ENCODE measurements at regions not wholly inside any gene's neighbourhood (a gene's known extent, or its start where the extent isn't known, plus 50 kb on each side); places are given as distances from the start of the nearest gene placed in this dataset.

- DNase-seq, result no peak
- ATAC-seq, result no peak
- TF ChIP-seq CTCF (IDR thresholded peaks at IDR 0.05), result no peak
Observed at GRCh38 chr6:4554645-4555044, 221.6 kb upstream of the CDYL start.

DNA sequence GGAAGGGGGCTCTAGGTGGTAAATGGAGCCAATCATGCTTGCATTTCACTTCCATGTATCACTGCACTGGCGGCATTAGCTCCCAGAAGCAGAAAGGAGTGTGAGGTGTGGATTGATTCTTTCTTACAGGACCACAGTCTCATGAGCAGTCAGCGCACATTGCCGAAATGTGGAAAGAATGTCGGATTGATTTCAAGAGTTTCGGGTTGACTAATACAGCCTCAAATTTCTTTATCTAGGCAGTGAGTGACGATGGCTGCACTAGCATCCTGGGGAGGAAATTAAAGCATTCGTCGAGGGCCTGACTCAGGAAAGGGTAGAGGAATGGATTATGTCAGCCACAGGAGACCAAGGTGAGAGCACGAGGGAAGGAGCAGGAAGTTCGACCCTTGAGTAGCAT, 222.8 kb upstream of the CDYL start:
- no peaks in the 10 kb centered on the region for H3K9me3 ChIP-seq
- H3K36me3 ChIP-seq, result no peaks in the 10 kb centered on the region
- TF ChIP-seq CTCF (IDR thresholded peaks at IDR 0.05), result no peak
- peaks cover 0 to 4% (median 0%) of the 10 kb centered on the region in 7 donors for H3K27me3 ChIP-seq
- 53 to 60% methylated on average over 10 of the region's 10 CpGs for WGBS, 2 donors
- H3K27ac ChIP-seq, result no peak overlapping the region
- H3K4me3 ChIP-seq, result no peak overlapping the region
- intact Hi-C loops (cut with DNase I), result no loop called here
- ATAC-seq (no peak), DNase-seq (no peak)
- no peaks in the 10 kb centered on the region for H3K4me1 ChIP-seq

More at GRCh38 chr6:4554645-4555044, 221.6 kb upstream of the CDYL start:
- H3K4me3 ChIP-seq, result no peak overlapping the region
- peaks cover 0 to 4% (median 0%) of the 10 kb centered on the region in 7 donors for H3K27me3 ChIP-seq
- H3K36me3 ChIP-seq, result no peaks in the 10 kb centered on the region
- H3K27ac ChIP-seq, result no peak overlapping the region
- no peaks in the 10 kb centered on the region for H3K4me1 ChIP-seq
- intact Hi-C loops (cut with DNase I), result no loop called here
- H3K9me3 ChIP-seq, result no peaks in the 10 kb centered on the region

GRCh38 chr6:4550227-4550597, 226.0 kb upstream of the CDYL start:
- Histone ChIP-seq H3K27ac (no peak overlapping the region), H3K27me3 (peaks cover 0 to 4% (median 0%) of the 10 kb centered on the region in 7 donors), H3K4me1 (no peaks in the 10 kb centered on the region), H3K36me3 (no peaks in the 10 kb centered on the region), H3K4me3 (no peak overlapping the region), H3K9me3 (no peaks in the 10 kb centered on the region)
- DNase-seq (no peak), ATAC-seq (no peak)
- intact Hi-C loops (cut with DNase I), result no loop called here
- WGBS, 2 donors, result 100% methylated on average over 1 of the region's 1 CpG
- no peak for TF ChIP-seq CTCF (IDR thresholded peaks at IDR 0.05)

- Histone ChIP-seq H3K36me3 (no peaks in the 10 kb centered on the region), H3K9me3 (no peaks in the 10 kb centered on the region), H3K4me1 (no peaks in the 10 kb centered on the region), H3K27me3 (peaks cover 0 to 4% (median 0%) of the 10 kb centered on the region in 7 donors), H3K4me3 (no peak overlapping the region), H3K27ac (no peak overlapping the region)
- intact Hi-C loops (cut with DNase I), result no loop called here
- 96 to 99% methylated on average over 23 of the region's 23 CpGs for WGBS, 2 donors
- no peak for ATAC-seq
- no peak for TF ChIP-seq CTCF (IDR thresholded peaks at IDR 0.05)
- no peak for DNase-seq
Observed at GRCh38 chr6:4549556-4550226, 226.5 kb upstream of the CDYL start.

Measured in heart right ventricle (tissue), 16 donors.